NAMALWA (cell line): ENCODE measurements at regions not wholly inside any gene's neighbourhood (a gene's known extent, or its start where the extent isn't known, plus 50 kb on each side); places are given as distances from the start of the nearest gene placed in this dataset.
A peak's percentile ranks its signal among the peaks of the same experiment; 100 is the strongest.

ENCODE experiments used
- DNase-seq: peaks from one replicate; pipeline ENCODE4 v3.0.0-alpha.2; 2015; ENCODE audit warnings: low spot score

- no peak for DNase-seq
Observed at GRCh38 chr14:22415605-22415959, 173.4 kb downstream of the DAD1 start.

- no peak for DNase-seq
Observed at GRCh38 chr14:22414876-22415604, 174.0 kb downstream of the DAD1 start.

DNA sequence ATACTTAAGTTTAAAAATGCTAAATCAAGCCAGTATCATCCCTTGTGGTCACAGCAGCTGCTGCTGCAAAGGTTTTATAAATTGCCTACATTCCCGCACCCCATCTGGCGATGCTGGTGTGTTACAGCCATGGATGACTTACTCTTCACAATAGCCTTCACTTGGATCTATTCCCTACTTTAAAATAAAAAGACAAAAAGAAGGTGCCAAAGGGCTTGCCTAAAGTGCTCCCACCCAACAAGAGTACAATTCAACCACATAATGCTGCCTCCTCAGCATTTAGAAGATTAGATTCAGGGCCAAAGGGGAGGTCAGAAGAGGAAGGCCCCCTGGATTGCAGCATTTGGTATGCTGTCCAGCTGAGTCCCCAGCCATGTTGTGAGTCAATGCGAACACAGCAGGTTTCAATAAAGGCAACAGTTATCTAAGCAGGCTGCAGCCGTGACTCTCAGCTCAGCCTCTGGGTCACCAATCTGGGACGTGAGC, 176.1 kb downstream of the DAD1 start:
- no peak for DNase-seq

DNA sequence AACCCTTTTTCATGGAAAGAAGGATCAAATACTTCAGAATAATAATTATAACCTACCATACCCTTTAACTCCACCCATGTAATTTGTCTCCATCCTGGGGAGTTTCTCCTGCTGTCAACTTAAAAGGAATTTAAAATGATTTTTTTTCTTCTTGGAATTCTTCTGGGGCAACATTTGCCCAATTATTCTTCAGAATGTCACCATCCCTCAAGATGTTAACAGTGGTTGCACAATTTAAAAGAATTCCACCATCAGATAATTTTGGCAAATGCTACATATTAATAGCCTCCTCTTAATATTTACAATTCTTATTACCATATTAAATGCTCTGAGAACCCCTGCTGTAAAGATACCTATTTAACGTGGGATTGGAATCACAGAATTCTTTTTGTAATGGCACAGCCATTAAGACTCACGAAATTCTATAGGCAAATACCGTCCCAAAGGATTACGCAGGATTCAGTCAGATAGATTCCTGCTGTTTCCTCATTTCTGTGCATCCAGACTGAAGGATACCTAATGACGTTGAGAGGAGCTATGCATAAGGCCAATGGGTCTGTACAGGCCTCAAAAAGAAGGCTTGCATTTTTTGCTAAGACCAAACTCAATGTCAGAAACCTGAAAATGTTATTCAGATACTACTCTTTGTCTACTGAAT, 177.5 kb downstream of the DAD1 start:
- DNase-seq, result no peak

DNA sequence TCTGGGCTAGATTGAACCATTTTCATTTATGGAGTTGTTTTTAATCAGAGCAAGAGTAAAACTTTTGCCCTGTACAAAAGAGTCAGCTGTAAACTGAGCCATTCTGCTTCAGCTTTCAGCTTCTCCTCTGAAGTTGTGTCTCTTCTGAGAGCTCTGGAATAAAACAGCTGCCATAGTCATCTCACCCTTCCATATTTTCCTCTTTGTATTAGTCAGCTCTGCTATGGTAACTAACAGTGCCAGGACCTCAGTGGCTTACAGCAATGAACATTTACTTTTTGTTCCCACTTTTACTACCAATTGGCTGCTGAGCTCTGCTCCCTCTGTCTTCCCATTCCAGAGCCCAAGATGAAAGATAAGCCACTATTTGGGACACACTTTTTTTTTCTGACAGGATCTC, 178.5 kb downstream of the DAD1 start:
- no peak for DNase-seq

DNA sequence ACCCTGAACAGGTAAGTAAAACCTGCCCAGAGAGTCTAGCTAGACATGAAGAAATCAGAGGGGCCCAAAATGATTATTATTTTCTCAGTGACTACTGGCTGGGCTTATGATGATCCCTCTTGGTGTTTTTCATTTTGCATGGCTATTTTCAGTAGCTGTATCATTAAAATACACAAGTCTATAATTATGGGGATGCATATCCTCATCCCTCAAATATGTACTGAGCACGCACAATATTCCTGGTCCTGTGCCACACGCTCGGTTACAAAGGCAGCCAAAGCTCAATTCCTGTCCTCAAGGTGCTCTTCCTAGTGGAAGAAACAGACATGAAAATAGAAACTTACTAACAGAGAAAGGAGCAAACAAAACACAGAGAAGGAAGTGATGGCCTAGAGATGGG, 180.0 kb downstream of the DAD1 start:
- DNase-seq, result no peak

DNA sequence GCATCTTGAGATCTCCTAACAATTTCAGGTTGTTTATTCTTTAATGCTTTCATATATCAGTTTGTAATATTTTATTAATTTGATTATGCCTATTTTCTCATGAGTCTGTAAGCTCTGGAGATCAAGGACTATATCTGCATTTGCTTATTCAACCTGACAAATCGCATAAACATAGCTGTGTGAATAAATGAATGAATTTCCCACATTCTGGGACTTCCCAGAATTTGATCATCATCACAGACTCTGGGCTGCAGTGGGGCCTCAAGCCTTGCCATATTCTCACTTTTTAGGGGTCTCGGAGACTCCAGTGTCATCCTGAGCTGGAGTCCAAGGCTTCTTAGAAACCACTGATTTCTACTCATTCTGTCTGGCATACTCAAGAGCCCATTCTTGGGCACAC, 180.5 kb downstream of the DAD1 start:
- no peak for DNase-seq

DNA sequence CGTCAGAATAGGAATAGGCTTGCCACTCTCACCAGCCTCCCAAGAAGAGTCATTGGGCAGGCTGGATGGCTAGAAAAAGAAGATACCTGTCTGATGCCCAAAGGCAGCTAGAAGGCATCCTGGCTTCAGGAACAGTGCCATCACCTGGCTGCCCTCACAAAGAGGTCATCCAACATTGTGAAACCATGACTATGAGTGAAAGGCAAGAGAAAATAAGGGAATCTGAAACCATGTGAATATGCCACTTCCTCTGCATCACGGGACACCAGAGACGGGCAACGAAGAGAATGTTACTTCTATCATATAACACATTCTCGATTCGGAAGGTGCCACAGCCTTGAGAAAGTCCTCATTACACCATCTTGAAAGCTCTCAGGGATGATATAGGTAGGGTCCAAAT, 182.0 kb downstream of the DAD1 start:
- no peak for DNase-seq

DNA sequence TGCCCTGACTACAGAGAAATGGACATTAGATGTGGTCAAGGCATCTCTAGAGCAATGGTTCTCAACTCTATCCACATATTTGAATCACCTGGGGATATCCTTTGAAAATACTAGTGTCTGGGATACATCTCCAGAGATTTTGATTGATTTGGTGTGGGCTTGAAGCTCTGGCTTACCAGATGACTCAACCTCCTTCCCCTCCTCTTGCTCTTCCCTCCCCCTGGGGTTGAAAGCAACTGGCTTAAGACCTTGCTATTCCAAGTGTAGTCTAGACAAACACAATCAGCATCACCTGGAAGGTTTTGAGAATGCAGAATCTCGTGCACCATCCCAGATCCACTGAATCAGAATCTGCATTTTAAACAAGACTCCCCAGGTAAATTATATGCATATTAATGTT, 183.8 kb downstream of the DAD1 start:
- DNase-seq, result no peak

DNA sequence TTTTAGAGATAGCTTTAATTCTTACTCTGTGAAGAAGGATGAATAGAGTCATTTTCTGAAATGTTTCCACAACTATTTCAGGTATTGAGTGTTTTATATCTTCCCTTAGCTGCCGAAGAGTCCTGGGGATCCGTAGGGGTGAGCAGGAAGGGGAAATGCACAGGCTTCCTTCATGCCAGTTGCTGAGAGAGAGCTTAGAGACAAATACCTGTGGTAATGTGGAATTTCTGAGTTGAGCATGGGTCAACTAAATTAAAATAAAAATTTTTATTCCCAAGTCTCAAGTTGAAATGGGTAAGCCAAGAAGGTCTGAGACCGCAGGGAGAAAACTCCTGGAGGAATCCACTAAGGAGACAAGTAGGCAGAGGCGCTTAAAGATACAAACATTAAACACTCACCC, 185.7 kb downstream of the DAD1 start:
- no peak for DNase-seq

DNA sequence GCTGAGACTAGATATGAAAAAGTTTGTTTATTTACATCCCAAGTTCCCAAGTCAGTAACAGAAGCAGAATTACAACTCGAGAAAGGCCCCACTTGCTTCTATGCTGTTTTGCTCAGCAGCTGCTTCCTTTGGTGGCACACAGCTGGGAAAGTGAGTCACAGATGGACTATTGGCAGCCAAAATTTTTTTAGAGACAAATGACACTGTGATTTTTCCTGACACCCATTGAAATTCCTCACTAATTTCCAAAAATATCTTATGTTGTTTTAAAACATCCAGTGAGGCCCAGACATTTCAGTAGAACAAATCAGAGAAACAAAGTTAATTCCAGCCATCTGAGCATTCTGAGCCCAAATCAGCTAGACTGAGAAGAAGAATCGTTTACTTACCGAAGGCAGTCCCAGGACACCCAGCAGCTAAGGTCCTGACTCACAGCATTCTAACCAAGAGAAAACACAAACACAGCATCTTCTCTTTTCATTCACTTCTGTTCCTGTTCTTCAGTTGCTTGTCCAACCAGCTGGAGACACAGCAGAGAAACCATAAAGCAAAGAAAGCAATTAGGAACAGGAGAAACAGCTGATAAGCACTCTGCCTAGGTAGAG, 188.3 kb downstream of the DAD1 start:
- DNase-seq, result no peak

- DNase-seq, result no peak
Observed at GRCh38 chr14:22399776-22400175, 189.2 kb downstream of the DAD1 start.

- no peak for DNase-seq
Observed at GRCh38 chr14:22397221-22397737, 191.7 kb downstream of the DAD1 start.

DNA sequence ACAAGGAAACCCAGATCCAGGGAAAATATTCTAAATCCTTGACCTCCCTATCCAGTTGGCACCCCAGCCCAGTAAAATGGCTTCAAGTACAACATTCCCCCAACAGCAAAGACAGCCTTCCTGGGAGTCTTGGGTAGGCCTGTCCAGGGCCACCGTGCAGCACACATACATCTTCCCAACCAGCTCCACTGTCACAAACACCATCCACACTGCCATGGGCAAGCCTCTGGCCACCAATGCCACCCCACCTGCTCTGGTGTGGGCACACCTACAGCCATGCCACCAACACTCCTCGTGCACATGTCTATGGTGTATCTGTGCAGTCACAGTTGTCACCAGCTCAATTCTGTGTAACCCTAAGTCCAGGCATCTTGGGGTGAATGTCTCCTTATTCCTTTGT, 193.2 kb downstream of the DAD1 start:
- no peak for DNase-seq

GRCh38 chr14:22394616-22395015, 194.4 kb downstream of the DAD1 start:
- DNase-seq, result no peak

DNA sequence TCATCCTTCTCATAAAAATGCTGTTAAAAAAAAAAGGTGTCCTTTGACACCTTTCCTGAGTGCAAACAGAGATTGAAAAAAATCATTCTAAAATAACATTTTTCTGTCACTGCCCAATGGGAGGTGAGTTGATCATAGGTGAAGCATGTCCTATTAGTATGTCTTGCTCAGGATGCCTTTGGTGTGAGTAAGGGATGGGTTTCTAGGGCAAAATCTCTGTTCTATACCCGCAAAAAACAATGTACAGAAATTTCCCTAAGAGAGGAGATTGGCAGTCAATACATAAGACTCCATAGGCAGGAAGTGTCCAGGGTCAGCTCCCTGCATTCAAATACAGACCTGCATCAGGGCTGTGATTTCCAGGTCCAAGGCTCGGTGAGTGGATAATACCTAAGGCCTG, 195.2 kb downstream of the DAD1 start:
- DNase-seq, result no peak

GRCh38 chr14:22391908-22392565, 197.0 kb downstream of the DAD1 start:
- peak; percentile 68 for DNase-seq

DNA sequence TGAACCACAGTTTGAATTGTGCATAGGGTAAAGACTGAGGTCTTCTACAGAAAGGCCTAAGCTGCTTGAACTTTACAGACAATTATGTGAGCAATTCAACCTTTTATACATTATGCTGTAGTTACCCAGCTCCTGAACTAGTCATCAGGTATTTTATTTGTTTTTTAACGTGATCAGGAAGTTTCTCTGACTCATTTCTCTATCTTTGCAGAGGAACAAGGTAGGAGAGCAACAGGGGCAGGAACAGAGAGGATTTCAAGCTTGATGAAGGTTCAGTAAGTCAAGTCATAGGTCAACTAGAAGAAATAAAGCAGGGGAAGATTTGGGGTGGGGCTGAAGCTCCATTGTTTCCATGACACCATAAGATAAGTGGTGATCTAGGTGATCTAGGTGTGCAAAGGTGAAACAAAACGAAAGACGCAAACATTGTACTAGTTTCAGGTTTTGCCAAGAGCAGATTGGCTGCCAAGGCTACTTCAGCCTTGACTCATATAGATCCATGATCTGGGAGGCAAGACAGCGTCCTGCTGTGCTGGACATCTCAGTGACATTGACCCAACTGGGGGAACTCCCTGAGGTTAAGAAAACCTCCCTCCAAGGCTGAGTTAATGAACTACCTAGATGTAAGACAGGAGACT, 198.1 kb downstream of the DAD1 start:
- no peak for DNase-seq

- no peak for DNase-seq
Observed at GRCh38 chr14:22390195-22390594, 198.8 kb downstream of the DAD1 start.

GRCh38 chr14:22388669-22389595, 200.1 kb downstream of the DAD1 start:
- no peak for DNase-seq

DNA sequence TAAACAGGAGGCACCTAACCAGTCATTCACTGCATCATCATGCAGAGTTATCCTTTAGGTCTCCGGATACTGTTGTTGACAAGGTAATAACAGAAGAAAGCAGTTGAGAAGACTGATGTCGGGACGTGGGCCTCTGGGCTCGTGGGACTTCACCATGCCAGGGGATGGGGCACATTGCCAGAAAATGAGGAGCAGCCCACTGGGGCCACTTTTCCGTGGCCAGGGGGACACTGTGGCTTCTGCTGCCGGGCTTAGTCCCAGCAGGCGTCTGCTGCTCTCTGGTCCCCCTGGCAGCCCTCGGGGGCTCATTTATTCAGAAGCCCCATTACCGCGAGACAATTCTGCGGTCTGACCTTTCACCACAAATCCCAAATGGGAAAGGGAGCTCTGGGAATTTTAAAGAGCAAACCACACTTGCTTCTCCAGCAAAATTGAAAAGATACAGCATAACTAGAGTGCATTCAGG, 201.2 kb downstream of the DAD1 start:
- no peak for DNase-seq
